Liver (tissue), 8 donors: ENCODE measurements at regions not wholly inside any gene's neighbourhood (a gene's known extent, or its start where the extent isn't known, plus 50 kb on each side); places are given as distances from the start of the nearest gene placed in this dataset.

Source experiments
- DNase-seq: peaks from one replicate; pipeline ENCODE4 v3.0.0-alpha.2; 2017; ENCODE audit warnings: low spot score
- H3K27ac ChIP-seq, 2 donors: one replicate each; pipeline ENCODE4 v1.7.0; 2013; ENCODE audit warnings: inconsistent platforms in 2 of 2, low read length in 2 of 2, control low read depth in 1 of 2, low read depth in 1 of 2, mild to moderate bottlenecking in 1 of 2
- H3K27me3 ChIP-seq, 4 donors: one replicate each; pipeline versions ENCODE4 v1.6.1 to v1.7.0; 2013; ENCODE audit warnings: low read length in 3 of 4, inconsistent platforms in 1 of 4, mild to moderate bottlenecking in 1 of 4, moderate library complexity in 1 of 4; ENCODE audit not compliant: control insufficient read depth in 4 of 4, insufficient read depth in 4 of 4
- H3K36me3 ChIP-seq, 4 donors: one replicate each; pipeline versions ENCODE4 v1.6.1 to v1.7.0; 2013; ENCODE audit warnings: low read length in 3 of 4, mild to moderate bottlenecking in 3 of 4, low read depth in 1 of 4, moderate library complexity in 1 of 4; ENCODE audit not compliant: control insufficient read depth in 4 of 4, insufficient read depth in 3 of 4
- H3K4me1 ChIP-seq, 4 donors: one replicate each; pipeline versions ENCODE4 v1.6.1 to v1.7.0; 2013; ENCODE audit warnings: low read length in 3 of 4, mild to moderate bottlenecking in 3 of 4, moderate library complexity in 1 of 4; ENCODE audit not compliant: control insufficient read depth in 4 of 4, insufficient read depth in 4 of 4
- H3K4me3 ChIP-seq, 3 donors: one replicate each; pipeline versions ENCODE4 v1.6.1 to v1.7.0; 2013; ENCODE audit warnings: low read length in 3 of 3, control low read depth in 1 of 3, low read depth in 1 of 3, mild to moderate bottlenecking in 1 of 3
- H3K9ac ChIP-seq, 2 donors: one replicate each; pipeline ENCODE4 v1.7.0; 2013; ENCODE audit warnings: low read length in 2 of 2, mild to moderate bottlenecking in 2 of 2, moderate library complexity in 2 of 2, control low read depth in 1 of 2, low read depth in 1 of 2
- H3K9me3 ChIP-seq, 4 donors: one replicate each; pipeline versions ENCODE4 v1.6.1 to v1.7.0; 2013; ENCODE audit warnings: low read length in 3 of 4; ENCODE audit not compliant: control insufficient read depth in 4 of 4
- EGR1 ChIP-seq, 2 donors: IDR thresholded peaks; 2 replicates each; pipeline ENCODE4 v1.6.1; 2016 to 2018; ENCODE audit warnings: antibody characterized with exemption in 2 of 2, low read depth in 2 of 2
- FOXA1 ChIP-seq: IDR thresholded peaks from 2 replicates; pipeline ENCODE4 v1.6.1; 2016; ENCODE audit warnings: antibody characterized with exemption
- FOXA2 ChIP-seq: IDR thresholded peaks from 2 replicates; pipeline ENCODE4 v1.6.1; 2016; ENCODE audit warnings: antibody characterized with exemption
- GABPA ChIP-seq, 2 donors: IDR thresholded peaks in 1 of 2; conservative IDR thresholded peaks in 1 of 2; 2 replicates each; pipeline ENCODE4 v1.6.1; 2016; ENCODE audit warnings: antibody characterized with exemption in 2 of 2, mild to moderate bottlenecking in 1 of 2, moderate library complexity in 1 of 2
- HNF4A ChIP-seq, 2 donors: conservative IDR thresholded peaks; 2 replicates each; pipeline ENCODE4 v1.6.1; 2016; ENCODE audit warnings: antibody characterized with exemption in 2 of 2, mild to moderate bottlenecking in 2 of 2
- HNF4G ChIP-seq: IDR thresholded peaks from 2 replicates; pipeline ENCODE4 v1.6.1; 2016; ENCODE audit warnings: antibody characterized with exemption
- JUND ChIP-seq, 2 donors: IDR thresholded peaks; 2 replicates each; pipeline ENCODE4 v1.6.1; 2016; ENCODE audit warnings: antibody characterized with exemption in 2 of 2
- NR2F2 ChIP-seq: IDR thresholded peaks from 2 replicates; pipeline ENCODE4 v1.6.1; 2016; ENCODE audit warnings: antibody characterized with exemption
- RAD21 ChIP-seq, 2 donors: IDR thresholded peaks; 2 replicates each; pipeline ENCODE4 v1.6.1; 2016; ENCODE audit warnings: antibody characterized with exemption in 2 of 2, mild to moderate bottlenecking in 2 of 2
- RXRA ChIP-seq, 2 donors: IDR thresholded peaks; 2 replicates each; pipeline ENCODE4 v1.6.1; 2017 to 2018; ENCODE audit warnings: antibody characterized with exemption in 2 of 2, mild to moderate bottlenecking in 1 of 2
- SP1 ChIP-seq: IDR thresholded peaks from 2 replicates; pipeline ENCODE4 v1.6.1; 2018; ENCODE audit warnings: antibody characterized with exemption, mild to moderate bottlenecking
- TAF1 ChIP-seq: conservative IDR thresholded peaks from 2 replicates; pipeline ENCODE4 v1.6.1; 2016; ENCODE audit warnings: antibody characterized with exemption, mild to moderate bottlenecking
- YY1 ChIP-seq: IDR thresholded peaks from 2 replicates; pipeline ENCODE4 v1.6.1; 2016; ENCODE audit warnings: antibody characterized with exemption, mild to moderate bottlenecking
- WGBS: extraction: QIAGEN DNeasy Blood & Tissue Kit; methylation state at CpG from one replicate; pipeline ENCODE4 v1.1.7; 2013; 5-methylcytosine and 5-hydroxymethylcytosine counted together
- TF ChIP-seq, protein P1 (sequence below): fragments of 150-350 bp; IDR thresholded peaks from 2 replicates; pipeline ENCODE4 v1.5.1; 2017; ENCODE audit warnings: improper control_type of control experiment, low read depth, low read length; ENCODE audit not compliant: missing input control
- TF ChIP-seq, protein P2 (sequence below): IDR thresholded peaks from 2 replicates; pipeline ENCODE4 v1.6.1; 2016; ENCODE audit warnings: antibody characterized with exemption
- TF ChIP-seq, protein P3 (sequence below): IDR thresholded peaks from 2 replicates; pipeline ENCODE4 v1.6.1; 2016; ENCODE audit warnings: antibody characterized with exemption
- TF ChIP-seq, protein P4 (sequence below): IDR thresholded peaks from 2 replicates; pipeline ENCODE4 v1.6.1; 2016; ENCODE audit warnings: antibody characterized with exemption
- TF ChIP-seq, protein P5 (sequence below): IDR thresholded peaks from 2 replicates; pipeline ENCODE4 v1.6.1; 2016; ENCODE audit warnings: antibody characterized with exemption, mild to moderate bottlenecking
- donor health status: healthy.
- donor health status: healthy.
- donor health status: healthy.
- donor health status: healthy.
- donor health status: healthy.

DNA sequence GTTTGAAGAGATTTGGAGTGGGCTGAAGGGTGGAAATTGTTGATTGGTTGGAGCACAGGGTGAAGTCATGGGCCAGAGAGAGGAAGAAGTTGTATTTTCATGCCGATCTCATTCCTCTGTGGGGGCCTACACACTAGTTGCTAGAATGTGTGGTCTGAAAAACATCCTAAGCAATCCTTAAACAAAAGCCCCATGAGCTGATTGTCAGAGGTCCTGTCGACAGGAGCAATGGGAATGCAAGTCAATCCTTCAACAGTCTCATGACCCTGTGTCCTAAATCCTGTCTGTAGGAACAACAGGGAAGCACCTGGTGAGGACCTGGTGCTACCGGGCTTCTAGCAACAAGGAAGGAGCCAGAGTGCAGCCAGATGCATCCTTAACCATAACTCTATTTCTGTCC lies 324.0 kb upstream of the TMEM132C start:
- WGBS: 63% methylated on average over 3 of the region's 3 CpGs
- no peak for TF ChIP-seq TAF1
- no peak for TF ChIP-seq YY1
- TF ChIP-seq SP1: no peak
- no peak for TF ChIP-seq FOXA1
- TF ChIP-seq RAD21 (IDR thresholded peaks at IDR 0.05): no peak
- TF ChIP-seq HNF4A (conservative IDR thresholded peaks at IDR 0.05): no peak
- TF ChIP-seq EGR1 (IDR thresholded peaks at IDR 0.05; ENCODE audit: low read depth in 2 of 2): no peak
- TF ChIP-seq, protein P1, sequence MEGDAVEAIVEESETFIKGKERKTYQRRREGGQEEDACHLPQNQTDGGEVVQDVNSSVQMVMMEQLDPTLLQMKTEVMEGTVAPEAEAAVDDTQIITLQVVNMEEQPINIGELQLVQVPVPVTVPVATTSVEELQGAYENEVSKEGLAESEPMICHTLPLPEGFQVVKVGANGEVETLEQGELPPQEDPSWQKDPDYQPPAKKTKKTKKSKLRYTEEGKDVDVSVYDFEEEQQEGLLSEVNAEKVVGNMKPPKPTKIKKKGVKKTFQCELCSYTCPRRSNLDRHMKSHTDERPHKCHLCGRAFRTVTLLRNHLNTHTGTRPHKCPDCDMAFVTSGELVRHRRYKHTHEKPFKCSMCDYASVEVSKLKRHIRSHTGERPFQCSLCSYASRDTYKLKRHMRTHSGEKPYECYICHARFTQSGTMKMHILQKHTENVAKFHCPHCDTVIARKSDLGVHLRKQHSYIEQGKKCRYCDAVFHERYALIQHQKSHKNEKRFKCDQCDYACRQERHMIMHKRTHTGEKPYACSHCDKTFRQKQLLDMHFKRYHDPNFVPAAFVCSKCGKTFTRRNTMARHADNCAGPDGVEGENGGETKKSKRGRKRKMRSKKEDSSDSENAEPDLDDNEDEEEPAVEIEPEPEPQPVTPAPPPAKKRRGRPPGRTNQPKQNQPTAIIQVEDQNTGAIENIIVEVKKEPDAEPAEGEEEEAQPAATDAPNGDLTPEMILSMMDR: no peak
- TF ChIP-seq, protein P2, sequence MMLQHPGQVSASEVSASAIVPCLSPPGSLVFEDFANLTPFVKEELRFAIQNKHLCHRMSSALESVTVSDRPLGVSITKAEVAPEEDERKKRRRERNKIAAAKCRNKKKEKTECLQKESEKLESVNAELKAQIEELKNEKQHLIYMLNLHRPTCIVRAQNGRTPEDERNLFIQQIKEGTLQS: no peak
- TF ChIP-seq NR2F2: no peak
- no peak for TF ChIP-seq JUND (IDR thresholded peaks at IDR 0.05)
- TF ChIP-seq FOXA2: no peak
- TF ChIP-seq, protein P3, sequence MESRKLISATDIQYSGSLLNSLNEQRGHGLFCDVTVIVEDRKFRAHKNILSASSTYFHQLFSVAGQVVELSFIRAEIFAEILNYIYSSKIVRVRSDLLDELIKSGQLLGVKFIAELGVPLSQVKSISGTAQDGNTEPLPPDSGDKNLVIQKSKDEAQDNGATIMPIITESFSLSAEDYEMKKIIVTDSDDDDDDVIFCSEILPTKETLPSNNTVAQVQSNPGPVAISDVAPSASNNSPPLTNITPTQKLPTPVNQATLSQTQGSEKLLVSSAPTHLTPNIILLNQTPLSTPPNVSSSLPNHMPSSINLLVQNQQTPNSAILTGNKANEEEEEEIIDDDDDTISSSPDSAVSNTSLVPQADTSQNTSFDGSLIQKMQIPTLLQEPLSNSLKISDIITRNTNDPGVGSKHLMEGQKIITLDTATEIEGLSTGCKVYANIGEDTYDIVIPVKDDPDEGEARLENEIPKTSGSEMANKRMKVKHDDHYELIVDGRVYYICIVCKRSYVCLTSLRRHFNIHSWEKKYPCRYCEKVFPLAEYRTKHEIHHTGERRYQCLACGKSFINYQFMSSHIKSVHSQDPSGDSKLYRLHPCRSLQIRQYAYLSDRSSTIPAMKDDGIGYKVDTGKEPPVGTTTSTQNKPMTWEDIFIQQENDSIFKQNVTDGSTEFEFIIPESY: no peak
- TF ChIP-seq GABPA (IDR thresholded peaks at IDR 0.05 in 1 of 2, conservative IDR thresholded peaks at IDR 0.05 in 1 of 2): no peak
- TF ChIP-seq, protein P4, sequence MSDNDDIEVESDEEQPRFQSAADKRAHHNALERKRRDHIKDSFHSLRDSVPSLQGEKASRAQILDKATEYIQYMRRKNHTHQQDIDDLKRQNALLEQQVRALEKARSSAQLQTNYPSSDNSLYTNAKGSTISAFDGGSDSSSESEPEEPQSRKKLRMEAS: no peak
- no peak for TF ChIP-seq HNF4G
- TF ChIP-seq RXRA (IDR thresholded peaks at IDR 0.05): no peak
- TF ChIP-seq, protein P5, sequence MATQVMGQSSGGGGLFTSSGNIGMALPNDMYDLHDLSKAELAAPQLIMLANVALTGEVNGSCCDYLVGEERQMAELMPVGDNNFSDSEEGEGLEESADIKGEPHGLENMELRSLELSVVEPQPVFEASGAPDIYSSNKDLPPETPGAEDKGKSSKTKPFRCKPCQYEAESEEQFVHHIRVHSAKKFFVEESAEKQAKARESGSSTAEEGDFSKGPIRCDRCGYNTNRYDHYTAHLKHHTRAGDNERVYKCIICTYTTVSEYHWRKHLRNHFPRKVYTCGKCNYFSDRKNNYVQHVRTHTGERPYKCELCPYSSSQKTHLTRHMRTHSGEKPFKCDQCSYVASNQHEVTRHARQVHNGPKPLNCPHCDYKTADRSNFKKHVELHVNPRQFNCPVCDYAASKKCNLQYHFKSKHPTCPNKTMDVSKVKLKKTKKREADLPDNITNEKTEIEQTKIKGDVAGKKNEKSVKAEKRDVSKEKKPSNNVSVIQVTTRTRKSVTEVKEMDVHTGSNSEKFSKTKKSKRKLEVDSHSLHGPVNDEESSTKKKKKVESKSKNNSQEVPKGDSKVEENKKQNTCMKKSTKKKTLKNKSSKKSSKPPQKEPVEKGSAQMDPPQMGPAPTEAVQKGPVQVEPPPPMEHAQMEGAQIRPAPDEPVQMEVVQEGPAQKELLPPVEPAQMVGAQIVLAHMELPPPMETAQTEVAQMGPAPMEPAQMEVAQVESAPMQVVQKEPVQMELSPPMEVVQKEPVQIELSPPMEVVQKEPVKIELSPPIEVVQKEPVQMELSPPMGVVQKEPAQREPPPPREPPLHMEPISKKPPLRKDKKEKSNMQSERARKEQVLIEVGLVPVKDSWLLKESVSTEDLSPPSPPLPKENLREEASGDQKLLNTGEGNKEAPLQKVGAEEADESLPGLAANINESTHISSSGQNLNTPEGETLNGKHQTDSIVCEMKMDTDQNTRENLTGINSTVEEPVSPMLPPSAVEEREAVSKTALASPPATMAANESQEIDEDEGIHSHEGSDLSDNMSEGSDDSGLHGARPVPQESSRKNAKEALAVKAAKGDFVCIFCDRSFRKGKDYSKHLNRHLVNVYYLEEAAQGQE: no peak
- Histone ChIP-seq H3K4me1 (no peaks in the 10 kb centered on the region), H3K27ac (no peak overlapping the region), H3K4me3 (no peak overlapping the region), H3K9ac (no peak overlapping the region), H3K27me3 (no peaks in the 10 kb centered on the region), H3K9me3 (no peaks in the 10 kb centered on the region), H3K36me3 (no peaks in the 10 kb centered on the region)
- DNase-seq: no peak
